Activated naive CD4-positive, alpha-beta T cell treated with anti-CD3 and anti-CD28 coated beads, Interleukin-2, amount 50 U/mL, for 72 hours (primary cell): ENCODE measurements at regions not wholly inside any gene's neighbourhood (a gene's known extent, or its start where the extent isn't known, plus 50 kb on each side); places are given as distances from the start of the nearest gene placed in this dataset.

ENCODE experiments used
- ATAC-seq, 2 donors: fragments of 150-1000 bp; cut with Tn5 transposase; 2 replicates each; pipeline ENCODE4 v1.10.0; 2021; ENCODE audit warnings: mild to moderate bottlenecking in 2 of 2, moderate library complexity in 2 of 2
- DNase-seq, 2 donors: peaks; one replicate each; pipeline ENCODE4 v3.0.0; 2021 to 2022; ENCODE audit warnings: low spot score in 2 of 2
- H3K27ac Mint-ChIP-seq, 2 donors: one replicate each; pipeline ENCODE4 v1.8.0; 2022; ENCODE audit warnings: mild to moderate bottlenecking in 2 of 2, mixed read lengths in 2 of 2
- H3K36me3 Mint-ChIP-seq, 2 donors: one replicate each; pipeline ENCODE4 v1.8.0; 2022; ENCODE audit warnings: mixed read lengths in 2 of 2
- H3K9me3 Mint-ChIP-seq, 2 donors: one replicate each; pipeline ENCODE4 v1.8.0; 2022; ENCODE audit warnings: mixed read lengths in 2 of 2

GRCh38 chr20:50426866-50427718 lies 83.1 kb upstream of the PTPN1 start:
- H3K9me3 Mint-ChIP-seq = no peaks in the 10 kb centered on the region
- ATAC-seq (no peak), DNase-seq (no peak)
- H3K36me3 Mint-ChIP-seq = no peaks in the 10 kb centered on the region
- H3K27ac Mint-ChIP-seq = no peak overlapping the region

- DNase-seq (no peak), ATAC-seq (no peak)
- H3K27ac Mint-ChIP-seq = no peak overlapping the region
- H3K36me3 Mint-ChIP-seq = no peaks in the 10 kb centered on the region
- H3K9me3 Mint-ChIP-seq = no peaks in the 10 kb centered on the region
Measured at GRCh38 chr20:50427719-50428083, 82.5 kb upstream of the PTPN1 start.

- no peaks in the 10 kb centered on the region for H3K9me3 Mint-ChIP-seq
- ATAC-seq = no peak
- no peaks in the 10 kb centered on the region for H3K36me3 Mint-ChIP-seq
- H3K27ac Mint-ChIP-seq = no peak overlapping the region
- DNase-seq = no peak
Measured at GRCh38 chr20:50428097-50428828, 81.9 kb upstream of the PTPN1 start.

- no peaks in the 10 kb centered on the region for H3K9me3 Mint-ChIP-seq
- H3K27ac Mint-ChIP-seq = no peak overlapping the region
- no peak for DNase-seq
- no peaks in the 10 kb centered on the region for H3K36me3 Mint-ChIP-seq
- no peak for ATAC-seq
Measured at GRCh38 chr20:50429412-50429811, 80.8 kb upstream of the PTPN1 start.

- H3K27ac Mint-ChIP-seq = peak overlapping the region in 1 of 2 donors; percentile 31
Measured at GRCh38 chr20:50431066-50431450, 79.1 kb upstream of the PTPN1 start.

GRCh38 chr20:50433001-50433761 lies 77.0 kb upstream of the PTPN1 start:
- H3K27ac Mint-ChIP-seq = no peak overlapping the region
- no peak for DNase-seq
- no peak for ATAC-seq
- no peaks in the 10 kb centered on the region for H3K36me3 Mint-ChIP-seq
- no peaks in the 10 kb centered on the region for H3K9me3 Mint-ChIP-seq

More at GRCh38 chr20:50431066-50431450, 79.1 kb upstream of the PTPN1 start:
- no peaks in the 10 kb centered on the region for H3K9me3 Mint-ChIP-seq
- no peaks in the 10 kb centered on the region for H3K36me3 Mint-ChIP-seq
- no peak for ATAC-seq
- no peak for DNase-seq

- no peak overlapping the region for H3K27ac Mint-ChIP-seq
Measured at GRCh38 chr20:50434321-50434652, 75.9 kb upstream of the PTPN1 start.

GRCh38 chr20:50434653-50435396 lies 75.4 kb upstream of the PTPN1 start:
- Mint-ChIP-seq H3K9me3 (no peaks in the 10 kb centered on the region), H3K36me3 (no peaks in the 10 kb centered on the region), H3K27ac (no peak overlapping the region)
- ATAC-seq = no peak
- no peak for DNase-seq

More at GRCh38 chr20:50434321-50434652, 75.9 kb upstream of the PTPN1 start:
- DNase-seq = no peak
- no peak for ATAC-seq
- no peaks in the 10 kb centered on the region for H3K36me3 Mint-ChIP-seq
- H3K9me3 Mint-ChIP-seq = no peaks in the 10 kb centered on the region

- ATAC-seq (no peak), DNase-seq (no peak)
- H3K36me3 Mint-ChIP-seq = no peaks in the 10 kb centered on the region
- H3K9me3 Mint-ChIP-seq = no peaks in the 10 kb centered on the region
- no peak overlapping the region for H3K27ac Mint-ChIP-seq
Measured at GRCh38 chr20:50435397-50436051, 74.7 kb upstream of the PTPN1 start.

- H3K27ac Mint-ChIP-seq = no peak overlapping the region
- no peaks in the 10 kb centered on the region for H3K9me3 Mint-ChIP-seq
- ATAC-seq (no peak), DNase-seq (no peak)
- H3K36me3 Mint-ChIP-seq = no peaks in the 10 kb centered on the region
Measured at GRCh38 chr20:50436052-50436656, 74.0 kb upstream of the PTPN1 start.

GRCh38 chr20:50436696-50437095 lies 73.5 kb upstream of the PTPN1 start:
- DNase-seq = no peak
- Mint-ChIP-seq H3K9me3 (no peaks in the 10 kb centered on the region), H3K36me3 (no peaks in the 10 kb centered on the region), H3K27ac (no peak overlapping the region)
- ATAC-seq = no peak

GRCh38 chr20:50438986-50439407 lies 71.2 kb upstream of the PTPN1 start:
- Mint-ChIP-seq H3K36me3 (no peaks in the 10 kb centered on the region), H3K9me3 (no peaks in the 10 kb centered on the region), H3K27ac (peak overlapping the region in 1 of 2 donors; percentile 86)
- ATAC-seq (peak in 1 of 2 donors; percentile 58), DNase-seq (peak in 1 of 2 donors; percentile 75)

- Mint-ChIP-seq H3K27ac (peak overlapping the region; percentile 86 to 96), H3K9me3 (no peaks in the 10 kb centered on the region), H3K36me3 (no peaks in the 10 kb centered on the region)
- no peak for DNase-seq
- ATAC-seq = no peak
Measured at GRCh38 chr20:50439539-50440453, 70.4 kb upstream of the PTPN1 start.

- DNase-seq = no peak
- ATAC-seq = no peak
- Mint-ChIP-seq H3K9me3 (no peaks in the 10 kb centered on the region), H3K27ac (no peak overlapping the region), H3K36me3 (no peaks in the 10 kb centered on the region)
Measured at GRCh38 chr20:50442512-50442911, 67.7 kb upstream of the PTPN1 start.
